Uterus (tissue), 2 donors: ENCODE measurements at regions not wholly inside any gene's neighbourhood (a gene's known extent, or its start where the extent isn't known, plus 50 kb on each side); places are given as distances from the start of the nearest gene placed in this dataset.

Source experiments
- POLR2A ChIP-seq, 2 donors: fragments of 450-650 bp; IDR thresholded peaks; one replicate each; pipeline ENCODE4 v1.6.1; 2016; ENCODE audit warnings: antibody characterized with exemption in 2 of 2, mild to moderate bottlenecking in 1 of 2, moderate library complexity in 1 of 2
- TF ChIP-seq, protein P1 (sequence below), 4 experiments: fragments of 200-600 bp in 2 of 4; fragments of 450-650 bp in 2 of 4; sonication (generic) in 2 of 4; IDR thresholded peaks; one replicate each; pipeline ENCODE4 v1.5.1; 2016 to 2019; ENCODE audit warnings: antibody characterized with exemption in 4 of 4, mild to moderate bottlenecking in 2 of 4, moderate library complexity in 1 of 4

DNA sequence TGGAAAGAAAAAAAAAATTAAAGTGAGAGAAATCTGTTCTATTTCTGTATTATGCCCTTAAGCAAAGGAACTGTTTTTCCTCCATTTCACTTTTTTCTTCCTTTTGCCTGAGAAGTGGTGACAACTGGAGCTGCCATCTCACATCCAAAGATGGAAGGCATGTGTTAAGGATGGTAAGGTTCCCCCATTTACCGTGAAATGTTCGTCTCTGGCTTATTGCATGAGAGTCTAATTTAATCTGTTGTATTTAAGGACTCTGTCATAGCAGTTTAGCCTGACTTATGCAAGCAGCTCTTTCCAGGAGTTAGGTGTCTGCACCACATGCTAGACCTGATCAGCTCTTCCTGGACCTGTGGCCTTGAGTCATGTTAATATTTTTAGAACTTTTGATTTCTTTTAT lies 389.5 kb upstream of the MAP3K7 start:
- TF ChIP-seq, protein P1, sequence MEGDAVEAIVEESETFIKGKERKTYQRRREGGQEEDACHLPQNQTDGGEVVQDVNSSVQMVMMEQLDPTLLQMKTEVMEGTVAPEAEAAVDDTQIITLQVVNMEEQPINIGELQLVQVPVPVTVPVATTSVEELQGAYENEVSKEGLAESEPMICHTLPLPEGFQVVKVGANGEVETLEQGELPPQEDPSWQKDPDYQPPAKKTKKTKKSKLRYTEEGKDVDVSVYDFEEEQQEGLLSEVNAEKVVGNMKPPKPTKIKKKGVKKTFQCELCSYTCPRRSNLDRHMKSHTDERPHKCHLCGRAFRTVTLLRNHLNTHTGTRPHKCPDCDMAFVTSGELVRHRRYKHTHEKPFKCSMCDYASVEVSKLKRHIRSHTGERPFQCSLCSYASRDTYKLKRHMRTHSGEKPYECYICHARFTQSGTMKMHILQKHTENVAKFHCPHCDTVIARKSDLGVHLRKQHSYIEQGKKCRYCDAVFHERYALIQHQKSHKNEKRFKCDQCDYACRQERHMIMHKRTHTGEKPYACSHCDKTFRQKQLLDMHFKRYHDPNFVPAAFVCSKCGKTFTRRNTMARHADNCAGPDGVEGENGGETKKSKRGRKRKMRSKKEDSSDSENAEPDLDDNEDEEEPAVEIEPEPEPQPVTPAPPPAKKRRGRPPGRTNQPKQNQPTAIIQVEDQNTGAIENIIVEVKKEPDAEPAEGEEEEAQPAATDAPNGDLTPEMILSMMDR (IDR thresholded peaks at IDR 0.05) = no peak
- TF ChIP-seq POLR2A (IDR thresholded peaks at IDR 0.05) = no peak
